ENCODE measurements at regions not wholly inside any gene's neighbourhood (a gene's known extent, or its start where the extent isn't known, plus 50 kb on each side); places are given as distances from the start of the nearest gene placed in this dataset.

DNA sequence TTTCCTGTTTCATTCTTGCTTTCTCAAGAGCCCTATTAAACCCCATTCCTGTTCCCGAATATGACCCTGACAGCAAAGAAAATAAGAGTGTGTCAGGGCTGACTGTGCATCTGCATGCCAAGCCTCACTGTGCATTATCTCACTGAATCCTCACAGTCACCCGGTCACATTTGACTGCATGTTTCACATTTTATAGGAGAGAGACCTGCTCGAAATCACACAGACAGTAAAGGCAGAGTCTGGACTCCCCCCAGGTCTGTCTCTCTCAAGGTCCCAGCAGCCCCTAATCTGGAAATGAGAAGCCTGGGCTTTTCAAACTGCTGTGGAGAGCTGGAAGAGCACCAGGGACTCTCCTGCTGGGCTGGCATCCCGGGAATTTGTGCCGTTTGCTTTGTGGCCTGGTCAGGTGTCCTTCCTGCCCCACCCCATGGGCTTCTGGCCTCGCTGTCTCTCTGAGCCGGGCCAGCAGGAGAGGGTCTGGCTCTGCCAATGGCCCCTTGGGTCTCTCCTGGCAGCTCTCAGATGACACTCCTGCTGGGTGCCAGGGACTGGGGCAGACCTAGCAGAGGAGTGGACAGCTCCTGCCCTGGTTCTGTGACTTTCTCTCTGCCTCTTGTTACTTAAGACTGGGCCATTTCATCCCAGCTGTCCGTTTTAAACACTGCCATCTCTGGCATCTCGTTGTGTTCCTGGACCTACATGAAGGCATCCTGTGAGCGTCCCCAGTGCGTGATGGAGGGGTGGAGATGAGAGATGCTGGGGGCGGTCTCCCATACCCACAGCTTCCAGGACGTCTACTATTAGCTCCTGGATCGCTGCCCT lies 173.6 kb downstream of the ARHGAP12 start:
- no peak for DNase-seq

DNA sequence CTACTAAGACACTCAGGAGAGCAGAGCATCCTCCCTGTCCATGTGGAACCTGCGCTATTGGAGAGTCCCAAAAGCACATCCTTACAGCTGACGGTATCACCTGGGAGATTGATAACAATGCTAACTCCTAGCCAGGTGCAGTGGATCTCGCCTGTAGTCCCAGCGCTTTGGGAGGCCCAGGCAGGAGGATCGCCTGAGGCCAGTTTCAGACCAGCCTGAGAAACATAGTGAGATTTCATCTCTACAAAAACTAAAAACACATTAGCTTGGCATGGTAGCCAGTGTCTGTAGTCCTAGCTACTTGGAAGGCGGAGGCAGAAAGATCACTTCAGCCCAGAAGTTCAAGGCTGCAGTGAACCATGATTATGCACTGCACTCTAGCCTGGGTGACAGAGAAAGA lies 174.9 kb downstream of the ARHGAP12 start:
- DNase-seq = no peak

DNA sequence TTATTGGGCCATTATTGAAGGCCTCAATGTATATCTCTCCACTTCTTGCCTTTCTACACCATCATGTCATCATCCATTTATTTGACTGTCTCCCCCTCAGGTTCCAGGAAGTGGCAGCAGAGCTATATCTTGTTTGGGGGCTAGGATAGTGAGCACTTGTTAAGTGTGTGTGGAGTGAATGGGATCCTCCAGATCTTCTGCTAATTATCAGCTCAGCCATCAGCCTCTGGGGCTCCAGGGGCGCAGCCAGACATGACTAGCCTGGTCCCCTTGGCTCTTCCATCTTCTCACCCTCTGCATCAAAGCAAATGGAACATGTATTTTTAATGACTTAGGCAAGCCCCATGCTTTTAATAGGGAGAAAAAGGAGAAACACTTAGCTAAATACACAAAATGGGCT lies 176.5 kb downstream of the ARHGAP12 start:
- no peak for DNase-seq

DNA sequence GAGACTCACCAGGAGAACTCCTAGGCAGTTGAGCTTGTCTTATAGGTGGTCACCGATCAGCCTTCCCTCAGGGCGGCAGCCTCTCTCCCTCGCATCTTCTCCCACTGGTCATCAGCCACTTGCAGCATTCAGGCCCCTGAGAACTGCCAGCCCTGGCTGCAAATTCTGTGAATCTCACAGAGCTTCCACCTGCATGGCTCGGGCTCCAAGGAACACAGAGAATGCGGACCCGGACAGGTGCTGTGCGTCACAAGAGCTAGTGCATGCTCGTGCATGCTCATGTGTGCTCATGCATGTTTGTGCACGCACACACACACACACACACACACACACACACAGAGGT lies 176.9 kb downstream of the ARHGAP12 start:
- no peak for DNase-seq

DNA sequence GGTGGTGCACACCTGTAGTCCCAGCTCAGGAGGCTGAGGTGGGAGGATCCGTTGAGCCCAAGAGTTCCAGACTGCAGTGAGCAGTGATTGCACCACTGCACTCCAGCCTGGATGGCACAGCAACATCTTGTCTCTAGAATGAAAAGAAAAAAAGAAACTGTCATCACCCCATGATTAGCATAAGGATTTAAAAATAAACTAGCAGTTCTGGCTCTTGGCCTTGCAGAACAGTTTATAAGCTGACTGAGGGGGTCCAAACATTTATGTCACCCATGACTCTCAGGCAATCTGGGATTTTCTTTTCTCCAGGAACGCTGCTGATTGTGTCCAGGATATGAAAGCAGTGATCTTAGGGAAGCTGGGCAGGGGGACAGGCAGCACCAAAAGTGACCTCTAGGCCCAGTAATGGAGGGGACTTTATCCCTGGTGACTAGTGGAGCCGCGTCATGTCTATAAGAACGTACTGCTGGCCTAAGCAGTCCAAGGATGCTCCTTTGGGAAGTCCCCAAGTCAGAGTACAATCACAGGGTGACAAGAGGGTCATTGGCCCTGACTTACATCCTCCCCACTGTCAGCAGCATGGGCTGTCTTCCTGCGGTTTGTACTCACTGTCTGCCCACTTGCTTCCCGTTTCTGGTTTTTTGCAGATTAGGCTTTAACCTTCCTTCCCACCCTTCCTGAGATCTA lies 177.4 kb downstream of the ARHGAP12 start:
- no peak for DNase-seq

DNA sequence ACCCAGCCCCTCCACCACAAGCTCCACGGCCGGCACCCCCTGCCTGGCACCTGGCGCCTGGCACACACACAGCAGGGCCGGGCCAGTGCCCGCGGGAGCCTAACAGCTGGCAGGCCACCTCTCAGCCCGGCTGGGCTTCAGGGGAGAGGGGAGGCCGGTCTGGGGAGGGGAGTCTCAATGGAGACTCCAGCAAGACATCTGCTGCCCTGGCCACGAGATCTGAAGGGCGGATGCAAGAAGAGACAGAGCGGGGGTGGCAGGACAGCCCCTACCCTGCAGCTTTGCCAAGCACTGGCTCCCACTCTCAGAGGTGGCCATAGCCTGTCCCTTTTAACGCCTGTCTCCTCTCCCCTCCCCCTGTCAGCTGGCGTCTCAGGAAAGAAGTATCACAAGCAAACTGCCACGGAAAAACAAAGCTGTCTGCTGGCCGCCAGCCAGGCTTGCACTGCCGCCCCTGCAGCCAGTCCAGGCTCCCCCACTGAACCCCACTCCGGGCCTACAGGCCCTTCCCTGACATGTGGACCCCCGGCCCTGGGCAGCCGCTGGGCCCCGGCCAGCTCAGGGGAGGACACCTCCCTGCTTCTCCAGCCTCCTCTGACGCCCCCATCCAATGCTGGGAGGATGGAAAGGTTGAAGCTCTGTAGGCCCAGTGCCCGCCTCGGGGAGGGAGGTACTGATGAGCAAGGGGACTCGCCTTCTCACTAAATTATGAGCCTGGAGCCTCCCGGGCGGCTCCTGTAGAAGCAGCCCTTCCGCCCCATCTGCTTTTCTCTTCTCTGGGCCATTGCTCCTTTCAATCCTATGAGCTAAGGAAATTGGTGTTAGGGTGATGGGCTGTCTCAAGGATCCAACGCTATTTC lies 178.4 kb downstream of the ARHGAP12 start:
- no peak for DNase-seq

DNA sequence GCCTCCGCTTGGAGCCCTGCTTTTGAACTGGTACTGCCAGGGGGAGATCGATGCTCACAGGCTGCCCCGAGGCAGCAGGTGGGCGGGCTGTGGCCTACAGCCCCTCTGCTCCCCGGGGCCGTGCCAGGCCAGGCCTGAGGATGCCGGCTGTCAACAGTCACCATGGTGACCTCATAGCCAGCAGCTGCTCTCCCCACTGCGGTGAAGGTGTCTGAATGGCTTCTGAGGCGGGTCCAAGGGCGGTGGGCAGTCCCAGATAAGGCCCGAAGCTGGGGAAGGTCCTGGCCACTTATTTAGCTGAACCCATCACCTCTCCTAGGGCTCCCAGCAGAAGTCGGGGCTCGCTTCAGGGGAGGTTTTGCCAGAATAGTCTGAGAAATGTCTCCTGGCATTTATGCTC lies 179.3 kb downstream of the ARHGAP12 start:
- DNase-seq = no peak

DNA sequence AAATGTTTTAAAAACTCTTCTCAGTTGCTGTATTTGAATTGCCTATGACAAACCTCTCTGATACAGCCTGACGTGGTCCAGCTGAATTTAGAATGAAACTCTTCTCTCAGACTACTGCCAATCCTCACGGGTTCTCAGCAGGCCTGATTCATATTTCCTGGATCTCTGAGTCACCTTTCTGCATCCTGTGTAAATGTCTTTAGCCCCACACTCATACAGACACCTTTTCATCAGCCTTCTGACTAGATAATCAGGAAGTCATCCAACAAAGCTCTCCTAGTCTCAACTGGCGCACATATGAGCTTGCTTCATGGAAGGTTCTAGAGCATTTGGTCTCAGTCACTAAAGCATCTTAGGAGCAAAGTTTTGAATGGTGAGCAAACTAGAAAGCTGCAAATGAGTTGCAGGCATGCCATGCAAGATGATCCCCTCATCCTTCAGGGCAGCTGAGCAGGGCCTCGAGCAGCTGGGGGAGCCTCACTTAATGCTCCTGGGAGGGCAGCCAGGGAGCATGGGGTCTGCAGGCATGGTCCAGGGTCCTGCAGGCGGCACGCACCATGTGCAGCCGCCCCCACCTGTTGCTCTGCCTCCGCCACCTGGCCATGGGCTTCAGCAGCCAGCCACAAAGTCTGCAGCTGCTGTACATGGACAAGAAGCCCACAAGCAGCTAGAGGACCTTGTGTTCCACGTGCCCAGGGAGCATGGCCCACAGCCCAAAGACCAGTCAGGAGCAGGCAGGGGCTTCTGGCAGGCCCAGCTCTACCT lies 182.8 kb downstream of the ARHGAP12 start:
- DNase-seq = peak; percentile 27 to 48

DNA sequence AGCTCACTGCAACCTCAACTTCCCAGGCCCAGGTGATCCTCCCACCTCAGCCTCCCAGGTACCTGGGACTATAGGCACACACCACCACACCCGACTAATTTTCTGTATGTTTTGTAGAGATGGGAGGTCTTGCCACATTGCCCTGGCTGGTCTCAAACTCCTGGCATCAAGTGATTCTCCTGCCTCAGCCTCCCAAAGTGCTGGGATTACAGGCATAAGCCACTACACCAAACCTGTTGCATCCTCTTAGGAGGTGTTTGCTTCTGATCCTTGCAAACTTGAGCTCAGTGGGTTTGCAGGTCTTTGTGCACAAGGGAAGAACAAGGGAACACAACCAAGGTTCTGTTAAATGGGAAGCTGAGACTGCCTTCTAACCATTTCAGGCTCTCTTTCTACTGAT lies 184.6 kb downstream of the ARHGAP12 start:
- DNase-seq = no peak

DNA sequence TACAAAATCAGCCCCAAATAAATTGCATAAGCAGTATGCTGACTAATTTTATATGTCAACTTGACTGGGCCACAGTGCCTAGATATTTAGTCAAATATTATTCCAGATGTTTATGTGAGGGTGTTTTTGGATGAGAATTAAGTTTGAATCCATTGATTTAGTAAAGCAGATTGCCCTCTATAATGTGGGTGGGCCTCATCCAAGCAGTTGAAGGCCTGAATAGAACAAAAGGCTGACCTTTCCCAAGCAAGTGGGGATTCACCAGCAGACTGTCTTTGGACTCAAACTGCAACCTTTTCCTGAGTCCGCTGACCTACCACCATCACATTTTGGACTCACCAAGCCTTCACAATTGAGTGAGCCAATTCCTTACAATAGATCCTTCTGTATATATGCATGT lies 186.4 kb downstream of the ARHGAP12 start:
- DNase-seq = no peak

DNA sequence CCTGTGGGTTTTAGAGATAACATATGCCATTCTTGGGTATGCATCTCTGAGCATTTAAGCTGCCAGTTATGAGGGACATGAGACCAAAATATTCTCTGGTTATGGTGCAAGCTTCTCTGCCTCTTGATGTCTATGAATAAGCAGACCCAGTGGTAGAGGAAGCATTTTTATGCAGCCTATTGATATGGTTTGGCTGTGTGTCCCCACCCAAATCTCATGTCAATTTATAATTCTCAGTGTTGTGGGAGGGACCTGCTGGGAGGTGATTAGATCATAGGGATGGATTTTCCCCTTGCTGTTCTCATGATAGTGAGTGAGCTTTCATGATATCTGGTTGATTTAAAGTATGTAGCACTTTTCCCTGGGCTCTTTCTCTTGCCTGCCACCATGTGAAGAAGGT lies 187.2 kb downstream of the ARHGAP12 start:
- DNase-seq = no peak

DNA sequence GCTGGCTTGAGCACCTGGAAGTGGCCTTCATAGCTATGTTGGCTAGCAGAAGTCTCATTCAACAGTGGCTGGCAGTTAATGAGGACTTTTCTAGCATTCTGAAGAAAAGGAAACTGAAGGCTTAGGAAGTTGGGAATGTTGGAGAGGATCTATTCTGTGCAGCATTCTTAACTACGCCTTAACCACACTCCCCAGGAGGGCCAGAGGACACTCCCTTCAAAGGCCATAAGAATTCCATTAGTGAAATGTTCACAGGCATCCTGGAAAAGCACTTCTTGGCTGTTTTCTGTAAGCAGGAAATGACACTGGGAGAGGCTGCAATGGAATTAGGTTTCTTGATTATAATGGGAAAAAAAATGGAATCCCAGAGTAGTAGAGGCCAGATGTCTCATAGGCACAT lies 188.9 kb downstream of the ARHGAP12 start:
- DNase-seq = no peak

DNA sequence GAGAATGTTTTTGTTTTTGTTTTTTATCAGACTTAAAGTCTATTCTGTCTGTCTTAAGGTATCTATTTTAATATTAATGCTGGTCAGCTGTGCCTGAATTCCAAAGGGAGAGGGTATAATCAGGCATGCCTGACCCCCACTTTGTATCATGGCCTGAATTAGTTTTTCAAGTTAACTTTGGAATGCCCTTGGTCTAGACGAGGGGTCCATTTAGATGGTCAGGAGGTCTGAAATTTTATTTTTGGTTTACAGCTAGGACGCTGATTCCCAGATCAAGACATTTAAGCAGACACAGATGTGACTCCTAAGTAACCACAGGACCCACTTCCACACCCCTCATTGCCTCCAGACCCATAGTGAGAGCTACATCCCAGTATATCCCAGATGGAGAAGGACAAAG lies 189.5 kb downstream of the ARHGAP12 start:
- DNase-seq = no peak

DNA sequence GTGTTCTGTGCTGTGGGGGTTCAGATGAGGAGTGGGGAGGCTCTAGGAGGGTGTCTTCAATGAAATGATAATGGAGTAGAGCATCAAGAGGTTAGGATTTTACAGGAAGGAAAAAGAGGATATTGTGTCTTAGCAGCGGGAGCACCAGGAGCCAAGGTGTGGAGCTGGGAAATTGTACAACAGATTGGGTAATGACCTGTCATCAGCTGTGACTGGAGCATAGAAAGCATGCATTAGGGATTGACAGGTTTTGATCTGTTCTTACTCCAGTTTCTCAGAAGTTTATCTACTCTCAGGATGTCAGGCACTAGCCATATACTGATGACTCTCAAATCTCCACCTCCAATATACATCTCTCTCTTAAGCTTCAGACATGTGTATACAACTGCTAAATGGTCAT lies 196.9 kb downstream of the ARHGAP12 start:
- DNase-seq = no peak

DNA sequence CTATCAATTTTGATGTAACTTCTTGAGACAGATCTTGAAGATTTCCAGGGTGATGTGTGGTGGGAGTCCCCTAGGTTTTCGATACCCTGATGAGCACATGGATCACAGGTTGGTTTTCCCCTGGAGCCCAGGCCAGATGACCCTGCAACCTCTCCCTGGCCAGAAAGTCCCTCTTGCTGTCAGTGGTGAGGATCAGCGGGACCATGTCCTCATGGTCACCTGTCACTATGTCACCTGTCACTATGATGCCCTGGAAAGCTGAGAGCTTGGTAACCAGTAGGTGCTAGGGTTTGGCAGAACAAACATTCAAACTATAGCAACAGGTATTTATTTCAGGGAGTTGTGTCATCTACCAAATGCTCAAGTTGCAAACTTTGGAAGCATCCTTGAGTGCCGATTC lies 197.9 kb downstream of the ARHGAP12 start:
- no peak for DNase-seq

DNA sequence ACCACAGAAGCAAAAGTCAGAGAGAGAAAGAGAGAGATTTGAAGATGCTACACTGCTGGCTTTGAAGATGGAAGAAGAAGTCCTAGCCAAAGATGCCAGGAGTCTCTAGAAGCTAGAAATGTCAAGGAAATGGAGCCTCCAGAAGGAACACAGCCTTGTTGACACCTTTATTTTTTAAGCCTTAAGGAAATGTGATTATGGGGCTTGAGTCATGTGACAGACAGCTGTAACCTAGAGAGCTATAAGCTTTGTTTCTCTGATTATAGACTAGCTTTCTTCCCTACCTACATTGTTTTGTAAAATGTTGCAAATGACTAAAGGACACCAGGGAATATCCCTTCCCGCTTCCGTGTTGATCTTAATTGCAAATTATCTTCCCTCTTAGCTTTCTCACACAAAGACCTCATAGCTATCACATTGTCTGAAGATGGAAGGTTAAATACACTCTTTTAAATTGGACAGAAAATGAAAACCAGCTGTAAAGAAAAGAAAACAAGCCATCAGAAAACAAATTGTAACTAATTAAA lies 199.9 kb downstream of the ARHGAP12 start:
- DNase-seq = no peak

DNA sequence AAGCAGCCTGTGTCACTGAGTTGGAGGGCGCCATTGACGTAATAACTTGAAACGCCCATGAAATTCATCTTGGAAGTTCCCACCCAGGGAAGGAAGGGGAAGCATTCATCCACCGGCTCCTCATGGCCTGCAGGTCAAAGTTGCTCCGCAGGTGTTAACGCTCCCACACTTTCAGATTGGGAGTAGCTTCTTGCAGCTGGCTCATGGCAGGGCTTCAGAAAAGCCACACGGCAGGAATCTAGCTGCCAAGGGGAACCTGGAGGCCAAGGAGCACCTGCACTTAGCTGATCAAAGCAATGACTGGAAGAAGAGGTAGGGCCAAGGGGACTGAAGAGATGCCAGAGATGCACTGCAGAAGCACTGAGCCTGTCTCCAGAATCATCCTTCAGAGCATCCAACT lies 203.2 kb downstream of the ARHGAP12 start:
- no peak for DNase-seq

DNA sequence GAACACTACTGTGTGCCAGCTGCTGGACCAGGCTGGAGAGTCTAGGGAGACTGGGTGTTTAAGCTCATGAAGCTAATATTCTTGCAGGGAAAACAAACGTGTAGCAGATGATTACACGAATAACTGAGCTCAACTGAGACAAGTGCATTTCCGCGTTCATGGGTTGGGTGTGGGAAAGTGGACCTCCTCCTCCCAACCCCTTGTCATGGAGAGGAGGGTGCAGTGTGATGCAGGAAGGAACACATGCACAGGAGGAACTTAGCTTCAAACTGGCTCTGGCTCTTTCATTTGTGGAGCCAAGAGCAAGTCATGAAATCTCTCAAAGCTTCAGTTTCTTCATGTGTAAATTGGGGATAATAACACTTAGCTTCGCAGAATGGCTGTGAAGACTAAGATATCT lies 204.3 kb downstream of the ARHGAP12 start:
- no peak for DNase-seq

DNA sequence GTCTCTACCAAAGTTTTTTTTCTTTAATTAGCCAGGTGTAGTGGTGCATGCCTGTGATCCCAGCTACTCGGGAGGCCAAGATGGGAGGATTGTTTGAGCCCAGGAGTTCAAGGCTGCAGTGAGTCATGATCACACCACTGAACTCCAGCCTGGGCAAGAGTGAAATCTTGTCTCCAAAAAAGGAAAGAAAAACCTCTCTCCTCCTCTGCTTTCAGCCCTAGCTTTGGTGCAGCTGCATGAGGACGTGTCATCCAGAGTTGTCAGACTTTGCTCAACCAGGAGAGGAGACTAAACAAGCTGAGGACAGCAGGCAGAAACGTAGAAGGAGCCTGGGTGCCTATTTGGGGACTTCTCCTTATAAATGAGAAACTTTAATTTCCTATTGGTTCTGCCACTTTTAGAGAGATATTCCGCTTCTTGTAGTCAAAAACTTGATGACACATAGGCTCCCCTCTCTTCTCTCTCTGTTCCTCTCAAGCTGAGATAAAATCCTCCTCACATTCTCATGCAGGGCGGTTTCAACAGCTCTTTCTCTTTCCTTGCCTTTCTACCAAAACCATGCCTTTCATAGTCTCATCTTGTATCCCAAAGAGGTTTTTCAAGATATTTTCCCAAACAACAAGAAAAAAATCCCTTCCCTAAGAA lies 205.4 kb downstream of the ARHGAP12 start:
- no peak for DNase-seq

DNA sequence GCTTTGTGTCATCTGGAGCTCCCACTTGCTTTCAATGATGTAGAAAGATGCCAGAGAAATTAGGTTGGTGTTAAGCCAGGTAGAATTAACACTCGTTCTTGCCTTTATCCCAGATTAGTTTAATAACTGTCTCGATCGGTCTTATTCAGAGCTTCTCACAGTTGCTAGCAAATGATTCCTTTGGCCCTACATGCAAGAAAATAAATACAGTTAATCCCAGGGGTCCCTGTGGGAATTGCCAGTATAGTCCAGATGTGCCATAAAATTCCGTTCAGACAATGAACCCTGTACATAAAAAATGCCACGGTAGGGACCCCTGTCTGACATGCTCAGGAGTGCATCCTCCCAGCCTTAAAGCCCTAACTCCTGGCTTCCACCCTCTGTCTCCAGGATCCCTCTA lies 207.5 kb downstream of the ARHGAP12 start:
- DNase-seq = no peak

DNA sequence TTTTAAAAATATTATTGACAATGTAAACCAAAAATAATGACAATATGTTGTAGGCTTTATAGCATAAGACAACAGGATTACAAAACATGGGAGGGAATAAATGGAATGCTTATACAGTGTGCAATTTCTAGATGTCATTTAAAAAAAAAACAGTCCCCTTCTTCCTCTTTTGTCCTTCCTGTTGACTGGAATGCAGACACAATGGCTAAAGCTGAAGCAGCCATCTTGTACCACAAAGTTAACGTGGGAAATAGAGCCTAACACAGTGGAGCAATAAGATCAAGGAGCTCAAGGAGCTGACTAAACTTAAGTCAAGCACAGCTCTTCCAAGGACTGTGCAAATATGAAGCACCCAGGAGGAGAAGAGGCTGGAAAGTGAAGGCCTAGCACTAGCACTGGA lies 208.1 kb downstream of the ARHGAP12 start:
- DNase-seq = no peak

DNA sequence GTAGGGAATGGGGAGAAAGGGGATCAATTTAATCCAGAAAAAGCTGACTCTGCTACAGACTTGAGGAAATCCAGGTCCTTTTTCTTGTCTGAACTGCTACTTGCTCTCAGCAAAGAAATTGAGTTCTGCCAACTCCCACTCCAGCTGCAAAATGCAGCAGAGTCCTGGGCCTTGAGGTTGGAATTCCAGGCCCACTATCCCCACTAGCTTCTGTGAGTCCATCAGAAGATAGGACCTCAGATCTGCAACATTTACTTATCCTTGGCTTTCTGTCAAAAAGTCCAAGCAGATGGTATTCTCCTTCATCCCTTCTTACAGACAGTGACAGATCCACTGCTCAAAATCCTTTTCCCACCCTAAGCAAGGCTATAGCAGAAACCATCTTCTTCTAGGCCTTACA lies 219.2 kb downstream of the ARHGAP12 start:
- DNase-seq = no peak
